ENCODE measurements at regions not wholly inside any gene's neighbourhood (a gene's known extent, or its start where the extent isn't known, plus 50 kb on each side); places are given as distances from the start of the nearest gene placed in this dataset.

DNA sequence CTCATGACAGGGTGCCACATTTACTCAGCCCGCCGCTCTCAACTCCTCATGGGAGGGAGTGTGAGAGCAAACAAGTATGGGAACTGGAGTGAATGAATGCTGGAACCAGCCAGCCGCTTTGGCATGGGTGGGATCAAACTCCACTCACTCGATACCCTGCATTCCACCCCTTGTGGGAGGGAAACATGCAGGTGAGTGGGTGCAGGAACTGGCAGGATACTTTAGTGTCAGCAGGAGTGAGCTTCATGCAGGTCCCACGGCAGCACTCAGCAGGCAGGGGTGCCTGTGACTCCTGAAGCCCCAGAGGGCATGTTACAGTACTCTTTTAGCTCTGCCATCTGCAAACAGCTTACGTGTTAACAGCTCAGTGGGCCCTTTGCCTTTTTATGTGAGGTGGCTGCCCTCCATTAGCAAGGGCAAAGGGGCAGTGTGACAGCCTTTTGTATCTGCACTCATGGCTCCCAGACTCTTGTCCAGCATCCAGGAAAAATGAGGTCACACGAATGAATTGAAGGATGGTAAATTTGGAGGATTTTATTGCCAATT is 433.2 kb upstream of the NMUR2 start:
- TF ChIP-seq CTCF (IDR thresholded peaks at IDR 0.05), result no peak
- no peak for TF ChIP-seq POLR2A (IDR thresholded peaks at IDR 0.05)

Measured in lower leg skin (tissue), 3 donors.